DOHH2 (cell line): ENCODE measurements at regions not wholly inside any gene's neighbourhood (a gene's known extent, or its start where the extent isn't known, plus 50 kb on each side); places are given as distances from the start of the nearest gene placed in this dataset.

ENCODE experiments used
- CTCF ChIP-seq: fragments of 200-600 bp; sonication (generic); IDR thresholded peaks from one replicate; pipeline ENCODE4 v1.5.1; 2014; ENCODE audit warnings: antibody characterized with exemption, mild to moderate bottlenecking, low read depth, low read length; ENCODE audit not compliant: poor library complexity, severe bottlenecking
- EZH2phosphoT487 ChIP-seq: fragments of 200-600 bp; sonication (generic); IDR thresholded peaks from 2 replicates; pipeline ENCODE4 v1.6.1; 2017; ENCODE audit warnings: borderline replicate concordance, mild to moderate bottlenecking, antibody characterized with exemption, low read length, moderate library complexity, mixed read lengths

DNA sequence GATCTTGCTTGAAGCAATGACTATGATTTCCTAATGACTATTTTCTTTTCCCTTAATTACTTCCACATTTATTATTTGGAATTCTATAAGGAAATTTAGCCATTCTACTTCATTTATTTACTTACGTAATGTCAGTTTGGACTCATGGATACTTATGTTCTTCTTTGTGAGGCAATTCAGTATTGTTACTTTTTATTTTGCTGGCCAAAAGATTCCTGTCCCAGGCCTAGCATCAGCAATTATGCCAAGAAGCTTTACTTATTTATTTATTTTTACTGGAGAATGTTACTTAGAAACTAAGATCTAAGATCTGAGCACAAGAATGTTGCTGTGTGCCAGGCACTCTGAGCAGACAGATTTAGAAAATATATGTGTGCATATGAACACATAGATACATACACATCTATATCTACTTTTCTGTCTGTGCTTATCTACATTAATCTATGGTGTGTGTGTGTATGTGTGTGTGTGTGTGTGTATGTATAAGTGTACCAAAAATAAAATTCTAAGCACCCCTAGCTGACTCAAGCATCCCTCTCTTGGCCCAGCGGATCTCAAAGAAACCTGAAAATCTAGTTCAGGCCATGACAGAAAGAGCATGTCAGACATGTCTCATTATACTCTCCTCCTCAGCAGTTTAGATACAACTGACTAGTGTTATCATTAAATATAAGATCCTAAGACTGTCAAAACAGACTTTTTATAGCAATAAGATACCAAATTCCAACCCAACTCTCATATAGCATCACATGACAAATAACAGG is 640.0 kb upstream of the GJE1 start:
- no peak for TF ChIP-seq CTCF
- TF ChIP-seq EZH2phosphoT487, result no peak
